Adrenal gland (tissue), 5 donors: ENCODE measurements at regions not wholly inside any gene's neighbourhood (a gene's known extent, or its start where the extent isn't known, plus 50 kb on each side); places are given as distances from the start of the nearest gene placed in this dataset.

Experiments
- CTCF ChIP-seq, 6 experiments: fragments of 450-650 bp in 4 of 6; fragments of 200-600 bp in 2 of 6; sonication (generic) in 1 of 6; IDR thresholded peaks; 1 replicate in 5 of 6; 2 replicates in 1 of 6; pipeline versions ENCODE4 v1.5.1 to v1.8.0; 2016 to 2021; ENCODE audit warnings: antibody characterized with exemption in 6 of 6, mild to moderate bottlenecking in 2 of 6, moderate library complexity in 1 of 6
- POLR2A ChIP-seq, 2 donors: fragments of 450-650 bp; IDR thresholded peaks; one replicate each; pipeline ENCODE4 v1.6.1; 2017; ENCODE audit warnings: antibody characterized with exemption in 2 of 2, mild to moderate bottlenecking in 2 of 2, moderate library complexity in 1 of 2
- donor health status: DM: no; HTN: no; CAD: no.

GRCh38 chr2:72004201-72004915, 143.3 kb downstream of the CYP26B1 start:
- TF ChIP-seq CTCF (IDR thresholded peaks at IDR 0.05): no peak
- TF ChIP-seq POLR2A (IDR thresholded peaks at IDR 0.05): no peak
